Ectodermal cell (in vitro differentiated cells): ENCODE measurements at regions not wholly inside any gene's neighbourhood (a gene's known extent, or its start where the extent isn't known, plus 50 kb on each side); places are given as distances from the start of the nearest gene placed in this dataset.

Experiments
- H3K27ac ChIP-seq: 2 replicates; pipeline ENCODE4 v1.7.0; 2013; ENCODE audit warnings: mild to moderate bottlenecking, low read depth, low read length; ENCODE audit not compliant: insufficient read depth, poor library complexity, severe bottlenecking
- H3K27me3 ChIP-seq: 2 replicates; pipeline ENCODE4 v1.7.0; 2013; ENCODE audit warnings: mild to moderate bottlenecking, low read length; ENCODE audit not compliant: insufficient read depth, control insufficient read depth, poor library complexity, severe bottlenecking
- H3K36me3 ChIP-seq: one replicate; pipeline ENCODE4 v1.7.0; 2013; ENCODE audit warnings: low read length; ENCODE audit not compliant: control insufficient read depth, insufficient read depth
- H3K4me1 ChIP-seq: one replicate; pipeline ENCODE4 v1.7.0; 2013; ENCODE audit warnings: low read length; ENCODE audit not compliant: control insufficient read depth, insufficient read depth
- H3K4me3 ChIP-seq: 2 replicates; pipeline ENCODE4 v1.7.0; 2013; ENCODE audit warnings: low read depth, low read length, control low read depth; ENCODE audit not compliant: insufficient read depth
- H3K9me3 ChIP-seq: 2 replicates; pipeline ENCODE4 v1.7.0; 2013; ENCODE audit warnings: mild to moderate bottlenecking, low read length, moderate library complexity; ENCODE audit not compliant: control insufficient read depth
- WGBS, 2 experiments: methylation state at CpG; one replicate each; pipeline ENCODE4 v1.1.7; 2013; ENCODE audit warnings: missing lambda C conversion rate in 2 of 2; 5-methylcytosine and 5-hydroxymethylcytosine counted together

DNA sequence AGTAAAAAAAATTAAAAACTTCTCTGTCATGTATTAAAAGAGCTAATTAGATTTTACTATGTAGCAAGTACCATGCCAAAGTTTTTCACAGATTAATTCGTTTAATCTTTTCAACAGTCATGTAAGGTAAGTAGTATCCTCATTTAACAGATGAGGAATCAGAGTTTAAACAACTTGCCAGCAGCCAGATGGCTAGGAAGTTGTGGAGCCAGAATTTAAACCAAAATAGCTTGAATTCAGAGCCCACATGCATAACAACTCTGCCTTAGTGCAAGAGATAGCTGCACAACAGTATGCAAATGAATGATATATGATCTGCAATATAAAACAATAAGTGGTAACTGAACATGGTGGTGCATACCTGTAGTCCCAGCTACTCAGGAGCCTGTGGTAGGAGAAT is 75.3 kb downstream of the NAP1L3 start:
- H3K36me3 ChIP-seq: no peaks in the 10 kb centered on the region
- H3K4me1 ChIP-seq: no peaks in the 10 kb centered on the region
- 89% methylated on average over 1 of the region's 1 CpG; no CpG with 5 or more reads in 1 of the 2 experiments for WGBS, 2 experiments
- no peak overlapping the region for H3K4me3 ChIP-seq
- H3K9me3 ChIP-seq: no peaks in the 10 kb centered on the region
- H3K27me3 ChIP-seq: no peaks in the 10 kb centered on the region
- H3K27ac ChIP-seq: no peak overlapping the region

DNA sequence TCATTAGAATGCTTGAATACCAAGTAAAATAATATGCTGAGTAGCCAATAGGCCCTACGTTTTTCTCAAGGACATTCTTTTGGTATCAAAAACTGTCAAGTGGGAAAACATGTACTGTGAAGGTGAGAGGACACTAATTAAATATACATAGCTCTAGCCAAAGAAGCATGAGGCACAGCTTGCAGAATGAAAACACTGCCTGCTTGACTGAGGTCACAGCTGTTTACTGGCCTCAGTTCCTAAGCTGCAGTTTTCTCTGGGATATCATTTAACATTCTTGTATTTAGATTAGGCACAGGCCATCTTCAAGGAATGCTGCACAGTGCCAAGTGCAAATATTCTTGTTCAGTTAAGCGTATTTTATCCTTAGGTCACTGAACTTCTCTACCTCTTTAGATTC is 78.6 kb downstream of the NAP1L3 start:
- 93 to 100% methylated on average over 1 to 2 of the region's 2 CpGs for WGBS, 2 experiments
- Histone ChIP-seq H3K36me3 (no peaks in the 10 kb centered on the region), H3K27ac (peak overlapping the region; percentile 16), H3K27me3 (no peaks in the 10 kb centered on the region), H3K9me3 (no peaks in the 10 kb centered on the region), H3K4me1 (no peaks in the 10 kb centered on the region), H3K4me3 (no peak overlapping the region)

DNA sequence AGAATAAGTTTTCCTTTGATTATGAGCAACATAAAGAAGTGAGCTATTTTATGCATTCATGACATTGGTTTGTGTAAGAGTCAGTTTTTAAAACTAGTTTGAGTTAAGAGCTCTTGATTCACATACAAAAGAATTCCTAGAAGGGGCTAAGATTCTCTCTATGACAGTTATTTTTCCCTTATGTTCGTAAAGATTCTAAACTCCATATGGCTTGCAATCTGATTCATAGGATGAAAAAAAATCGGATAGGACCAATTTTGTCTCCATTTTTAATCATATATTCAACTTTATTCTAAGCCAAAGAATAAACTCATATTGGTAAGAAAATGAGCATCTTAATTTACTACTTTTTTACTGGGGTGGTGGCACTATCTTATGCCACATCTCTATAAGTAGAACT is 79.4 kb downstream of the NAP1L3 start:
- Histone ChIP-seq H3K36me3 (no peaks in the 10 kb centered on the region), H3K27me3 (no peaks in the 10 kb centered on the region), H3K4me3 (no peak overlapping the region), H3K27ac (no peak overlapping the region), H3K4me1 (no peaks in the 10 kb centered on the region), H3K9me3 (no peaks in the 10 kb centered on the region)
- WGBS, 2 experiments: 100% methylated on average over 1 of the region's 2 CpGs

DNA sequence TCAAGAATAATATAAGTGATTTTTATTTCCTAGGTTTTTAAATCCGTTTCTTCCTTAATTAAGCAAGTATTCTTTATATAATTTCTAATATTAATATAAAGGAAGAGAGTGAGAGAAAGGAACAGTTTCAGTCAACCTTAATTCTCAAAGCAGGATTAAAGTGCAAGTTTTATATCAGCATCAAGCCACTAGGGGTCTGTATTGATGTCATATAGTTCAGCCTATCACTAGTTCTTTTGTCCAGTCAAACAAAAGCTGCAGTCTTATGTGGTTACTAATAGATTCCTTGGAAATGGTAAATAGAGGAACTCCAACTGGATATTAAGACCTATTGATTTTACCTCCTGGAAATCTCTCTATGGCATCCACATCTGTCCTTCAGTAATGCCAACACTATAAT is 82.0 kb downstream of the NAP1L3 start:
- Histone ChIP-seq H3K27me3 (no peaks in the 10 kb centered on the region), H3K4me1 (no peaks in the 10 kb centered on the region), H3K4me3 (no peak overlapping the region), H3K27ac (no peak overlapping the region), H3K9me3 (no peaks in the 10 kb centered on the region), H3K36me3 (no peaks in the 10 kb centered on the region)
- WGBS, 2 experiments: no CpG with 5 or more reads among the region's 1 CpG

DNA sequence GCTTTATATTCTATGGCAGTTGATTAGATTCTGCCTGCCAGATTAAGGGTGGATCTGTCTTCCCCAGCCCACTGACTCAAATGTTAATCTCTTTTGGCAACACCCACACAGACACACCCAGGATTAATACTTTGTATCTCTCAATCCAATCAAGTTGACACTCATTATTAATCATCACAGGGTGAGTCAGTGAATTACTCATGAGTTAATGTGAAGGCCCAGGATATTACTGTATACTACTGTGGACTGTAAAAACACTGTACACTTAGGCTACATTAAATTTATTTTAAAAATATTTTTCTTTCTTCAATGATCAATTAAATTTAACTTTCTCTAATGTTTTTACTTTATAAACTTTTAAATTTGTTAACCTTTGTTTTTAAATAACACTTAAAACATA is 87.7 kb downstream of the NAP1L3 start:
- H3K4me1 ChIP-seq: no peaks in the 10 kb centered on the region
- no peak overlapping the region for H3K27ac ChIP-seq
- no peaks in the 10 kb centered on the region for H3K36me3 ChIP-seq
- no peak overlapping the region for H3K4me3 ChIP-seq
- H3K27me3 ChIP-seq: no peaks in the 10 kb centered on the region
- H3K9me3 ChIP-seq: no peaks in the 10 kb centered on the region

DNA sequence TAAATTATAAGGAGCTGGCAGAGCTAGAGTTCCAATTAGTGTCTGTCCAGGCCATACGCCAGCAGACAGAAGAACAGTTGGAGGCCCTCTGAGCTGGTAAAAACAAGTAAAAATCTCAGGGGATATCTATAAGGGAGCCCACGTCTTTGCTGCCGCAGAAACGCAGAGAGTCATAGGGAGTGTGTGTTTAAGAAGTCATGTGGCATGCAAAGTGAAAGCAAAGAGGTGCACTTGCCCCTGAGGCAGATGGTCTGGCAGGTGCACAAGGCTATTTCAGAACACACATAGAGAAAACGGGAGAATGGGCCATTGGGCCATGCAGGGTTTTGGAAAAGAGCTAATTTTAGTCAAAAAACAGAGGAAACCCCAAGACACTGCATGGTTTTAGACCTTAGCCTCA is 92.7 kb downstream of the NAP1L3 start:
- no peaks in the 10 kb centered on the region for H3K36me3 ChIP-seq
- H3K27me3 ChIP-seq: no peaks in the 10 kb centered on the region
- no peak overlapping the region for H3K27ac ChIP-seq
- WGBS, 2 experiments: 87 to 94% methylated on average over 5 of the region's 5 CpGs
- no peaks in the 10 kb centered on the region for H3K9me3 ChIP-seq
- H3K4me1 ChIP-seq: no peaks in the 10 kb centered on the region
- H3K4me3 ChIP-seq: no peak overlapping the region

DNA sequence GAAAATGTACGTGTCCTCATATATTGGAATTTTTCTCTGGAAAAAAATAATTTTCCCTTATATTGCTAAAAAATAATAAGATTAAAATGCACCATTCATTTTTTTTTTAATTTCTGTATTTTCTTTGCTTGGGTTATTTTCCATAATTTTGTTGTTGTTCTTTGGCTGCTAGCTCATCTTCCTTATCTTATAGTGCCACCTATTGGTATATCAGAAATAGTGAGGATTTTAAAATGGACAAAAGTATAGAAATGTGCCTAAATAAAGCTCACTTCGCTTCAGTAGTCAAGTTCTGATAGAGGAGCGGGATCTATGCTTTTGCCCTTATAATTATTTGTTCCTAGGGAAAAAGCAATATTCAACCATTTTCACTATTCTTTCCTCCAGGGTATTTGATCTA is 134.8 kb downstream of the NAP1L3 start:
- no CpG with 5 or more reads among the region's 3 CpGs for WGBS, 2 experiments
- Histone ChIP-seq H3K36me3 (no peaks in the 10 kb centered on the region), H3K27ac (no peak overlapping the region), H3K4me3 (no peak overlapping the region), H3K27me3 (no peaks in the 10 kb centered on the region), H3K9me3 (no peaks in the 10 kb centered on the region), H3K4me1 (no peaks in the 10 kb centered on the region)

DNA sequence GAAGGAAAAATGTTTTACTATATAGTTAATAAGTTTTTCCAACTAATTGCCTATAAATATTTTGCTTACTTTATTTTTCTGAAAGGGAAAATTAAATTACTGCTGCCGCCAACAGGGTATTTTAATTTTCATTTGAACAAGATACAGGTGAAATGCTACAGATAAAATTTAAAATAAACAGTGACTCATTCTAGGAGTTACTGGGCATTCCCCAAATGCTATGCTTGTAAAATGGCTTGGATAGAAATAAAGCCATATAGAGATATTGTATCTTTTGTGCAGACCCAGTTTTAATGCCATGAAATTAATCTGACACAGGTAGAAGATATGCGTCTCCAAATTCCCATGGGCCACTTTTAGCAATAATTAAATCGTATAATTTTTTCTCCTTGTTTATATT is 144.5 kb downstream of the NAP1L3 start:
- Histone ChIP-seq H3K4me1 (no peaks in the 10 kb centered on the region), H3K36me3 (no peaks in the 10 kb centered on the region), H3K27ac (no peak overlapping the region), H3K9me3 (no peaks in the 10 kb centered on the region), H3K4me3 (no peak overlapping the region), H3K27me3 (no peaks in the 10 kb centered on the region)
- no CpG with 5 or more reads among the region's 3 CpGs for WGBS, 2 experiments
